ENCODE measurements at regions not wholly inside any gene's neighbourhood (a gene's known extent, or its start where the extent isn't known, plus 50 kb on each side); places are given as distances from the start of the nearest gene placed in this dataset.

DNA sequence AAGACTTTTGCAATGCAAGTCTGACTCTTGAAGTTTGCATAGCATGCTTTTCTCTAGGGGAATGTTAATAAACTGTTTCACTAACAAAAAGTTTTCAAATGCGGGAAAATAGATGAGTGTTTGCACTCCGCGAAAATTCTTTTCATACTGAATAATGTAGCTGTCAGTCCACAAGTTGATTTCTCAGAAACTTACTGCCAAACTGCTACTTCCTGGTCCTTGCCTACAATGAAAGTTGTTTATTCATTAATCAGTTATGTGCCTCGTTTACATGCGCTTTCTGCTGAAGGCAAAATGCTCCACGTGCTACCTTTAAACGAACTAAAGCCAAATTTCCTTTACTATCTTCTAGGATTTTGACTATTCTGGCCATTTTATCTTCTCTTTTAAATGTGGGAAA, 166.2 kb downstream of the MAGEB17 start:
- TF ChIP-seq CTCF (IDR thresholded peaks at IDR 0.05; ENCODE audit: insufficient read depth, low read depth, low read length) (no peak), EZH2 (IDR thresholded peaks at IDR 0.05; ENCODE audit: insufficient read depth, low read length) (no peak)

Data from astrocyte (in vitro differentiated cells and primary cell).